Renal cortical epithelial cell (primary cell): ENCODE measurements at regions not wholly inside any gene's neighbourhood (a gene's known extent, or its start where the extent isn't known, plus 50 kb on each side); places are given as distances from the start of the nearest gene placed in this dataset.
A peak's percentile ranks its signal among the peaks of the same experiment; 100 is the strongest.

Experiments
- DNase-seq: peaks from one replicate; pipeline ENCODE4 v3.0.0-alpha.2; 2011; ENCODE audit warnings: low read depth

DNA sequence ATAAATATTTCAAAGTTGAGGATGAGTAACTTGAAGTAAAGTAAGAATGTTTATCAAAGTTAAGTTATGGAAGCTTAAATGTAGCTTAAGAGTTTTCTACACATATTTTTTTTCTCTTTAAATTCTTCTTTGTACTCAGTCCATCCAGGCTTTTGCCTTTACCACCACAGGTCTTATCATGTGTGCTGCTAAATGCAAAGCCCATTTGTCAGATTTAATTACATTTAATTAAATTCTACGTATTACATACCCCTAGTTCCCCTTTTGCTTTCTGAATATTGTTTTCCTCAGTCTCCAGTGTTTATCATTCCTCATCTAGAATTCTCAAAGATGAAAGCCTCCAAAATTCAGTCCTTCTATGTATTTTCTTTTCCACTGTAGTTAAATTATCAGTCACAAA lies 1841.9 kb downstream of the EFNA5 start:
- DNase-seq: no peak

DNA sequence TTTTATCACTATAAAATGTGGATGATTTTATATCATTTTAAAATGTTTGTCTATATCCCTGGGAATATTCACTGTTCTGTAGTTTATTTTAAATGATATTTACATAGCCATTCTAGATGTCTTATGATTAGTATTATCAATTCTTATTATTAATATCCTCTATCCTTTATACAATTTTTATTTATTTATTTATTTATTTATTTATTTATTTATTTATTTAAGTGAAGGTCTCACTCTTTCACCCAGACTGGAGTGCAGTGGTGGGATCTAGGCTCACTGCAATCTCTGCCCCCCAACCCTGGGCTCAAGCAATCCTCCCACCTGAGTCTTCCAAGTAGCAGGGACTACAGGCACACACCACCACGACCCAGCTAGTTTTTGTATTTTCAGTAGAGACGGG lies 1848.9 kb downstream of the EFNA5 start:
- no peak for DNase-seq

DNA sequence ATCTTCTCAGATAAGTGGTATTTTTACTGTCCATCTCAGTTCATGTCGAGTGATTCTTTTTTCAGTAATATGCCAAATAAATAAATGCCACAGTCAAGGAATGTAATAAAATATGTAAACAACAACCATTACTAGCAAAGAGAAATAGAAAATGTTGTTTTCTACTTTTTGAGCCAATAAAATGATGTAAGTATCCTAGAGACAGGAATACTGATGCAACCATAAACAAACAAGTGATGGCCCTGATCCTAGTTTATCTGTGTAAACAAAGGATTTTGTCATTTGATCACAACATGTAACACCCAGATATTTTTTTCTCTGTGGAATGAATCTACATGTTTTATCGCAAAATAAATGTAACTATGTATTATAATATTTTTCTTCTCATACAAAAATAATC lies 1852.8 kb downstream of the EFNA5 start:
- DNase-seq: no peak

DNA sequence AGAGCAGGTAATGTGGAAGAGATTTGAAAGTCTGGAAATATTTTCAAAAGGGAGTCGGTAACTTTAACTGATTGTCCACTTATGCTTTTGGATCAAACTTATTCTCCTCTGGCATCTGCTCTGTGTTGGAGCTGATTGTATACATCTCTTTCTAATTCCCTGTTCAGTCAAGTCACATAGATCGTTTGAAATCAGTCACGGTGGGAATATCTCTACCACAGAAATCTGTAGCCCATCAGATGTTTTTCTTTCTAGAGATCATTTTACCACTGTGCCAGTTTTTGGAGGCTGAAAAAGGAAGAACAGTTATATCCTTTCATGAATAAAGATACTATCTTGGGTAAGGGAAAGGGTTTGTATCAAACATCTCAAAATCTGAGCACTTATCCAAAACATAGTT lies 1853.3 kb downstream of the EFNA5 start:
- no peak for DNase-seq

DNA sequence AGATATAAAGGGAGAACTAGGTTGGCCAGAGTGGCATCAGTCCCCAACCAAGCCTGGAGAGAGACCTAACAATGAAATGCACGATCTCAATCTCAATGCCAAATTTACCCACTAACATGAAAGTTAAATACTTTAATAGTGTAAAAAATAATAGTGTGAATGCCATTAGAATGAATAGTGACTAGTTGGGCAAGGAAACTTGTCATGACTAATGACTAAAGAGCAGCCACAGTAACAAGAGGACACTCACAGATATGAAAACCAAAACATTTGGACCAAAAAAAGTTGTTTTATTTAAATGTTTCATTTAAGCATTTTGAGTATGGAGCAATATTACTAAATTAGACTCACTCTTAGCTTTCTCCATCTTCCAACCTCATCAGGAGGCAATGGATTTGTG lies 1853.8 kb downstream of the EFNA5 start:
- no peak for DNase-seq

DNA sequence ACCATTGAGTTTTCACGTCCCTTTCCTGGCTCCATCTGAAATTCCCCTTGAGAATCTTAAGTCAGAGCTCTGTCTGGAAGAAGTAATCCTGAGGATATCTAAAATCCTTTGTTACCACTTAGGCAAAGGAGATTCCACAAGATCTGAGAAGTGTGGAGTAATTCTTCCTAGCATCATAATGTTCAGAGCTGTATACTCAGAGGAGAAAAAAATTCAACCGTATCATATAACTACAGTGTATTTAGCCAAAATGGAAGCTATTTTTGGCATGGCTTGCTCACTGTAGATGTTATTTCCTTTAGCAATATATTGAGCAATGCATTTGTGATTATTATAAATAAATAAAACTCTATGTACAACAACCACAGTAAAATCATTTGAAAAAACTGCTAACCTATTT lies 1858.4 kb downstream of the EFNA5 start:
- DNase-seq: no peak

DNA sequence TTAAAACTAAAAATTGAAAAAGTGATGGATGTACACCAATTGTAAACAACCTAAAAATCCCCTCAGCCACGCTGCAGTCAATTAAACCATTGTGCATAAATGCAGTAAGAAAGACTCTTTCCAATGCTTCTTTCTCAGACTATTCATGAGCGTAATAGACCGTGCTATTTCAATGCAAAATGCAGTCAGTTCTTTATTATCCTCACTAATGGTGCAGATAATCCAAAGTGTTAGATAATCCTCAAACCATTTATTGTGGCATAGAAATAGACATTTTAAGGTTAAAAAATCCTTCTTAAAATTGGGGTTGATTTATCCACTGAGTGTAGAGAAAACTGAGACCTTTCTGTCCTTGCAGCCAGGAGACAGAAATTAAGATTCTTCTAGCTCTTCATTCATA lies 1862.8 kb downstream of the EFNA5 start:
- no peak for DNase-seq

DNA sequence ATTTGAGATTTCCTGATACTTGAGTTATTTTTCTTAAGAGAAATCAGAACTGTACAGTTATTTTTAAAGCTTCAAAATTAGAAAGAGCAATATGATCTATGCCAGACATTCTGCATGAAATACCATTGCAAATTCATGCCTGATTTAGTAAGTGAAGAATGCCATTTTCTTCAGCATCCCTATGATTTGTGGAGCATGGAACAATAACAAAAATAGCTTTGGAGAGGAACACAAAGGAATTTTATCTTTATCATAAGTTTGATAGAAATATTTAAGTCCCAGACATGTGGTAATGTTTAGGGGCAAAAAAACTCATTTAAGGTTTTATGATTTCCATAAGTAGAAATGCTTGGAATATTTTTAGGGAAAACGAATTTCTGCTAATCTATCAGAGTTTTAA lies 1863.4 kb downstream of the EFNA5 start:
- no peak for DNase-seq

DNA sequence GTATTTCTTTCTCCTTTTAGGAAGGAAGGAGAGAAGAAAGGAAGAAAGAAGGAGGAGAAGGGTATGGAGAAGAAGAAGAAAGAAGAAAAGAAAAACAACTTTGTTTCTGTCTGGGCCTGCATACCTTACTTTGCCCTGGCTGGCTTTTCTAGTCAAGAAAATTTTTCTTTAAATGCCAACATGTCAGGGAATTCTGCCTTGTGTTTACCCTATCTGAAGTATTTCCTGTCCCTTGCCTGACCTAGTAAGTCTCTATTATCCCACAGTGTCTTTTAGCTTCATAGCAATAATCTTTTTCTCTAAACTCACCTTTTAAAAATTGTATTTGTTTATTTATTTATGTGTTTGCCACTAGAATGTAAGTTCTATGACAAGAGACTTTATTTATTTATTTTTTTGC lies 1864.1 kb downstream of the EFNA5 start:
- DNase-seq: no peak

DNA sequence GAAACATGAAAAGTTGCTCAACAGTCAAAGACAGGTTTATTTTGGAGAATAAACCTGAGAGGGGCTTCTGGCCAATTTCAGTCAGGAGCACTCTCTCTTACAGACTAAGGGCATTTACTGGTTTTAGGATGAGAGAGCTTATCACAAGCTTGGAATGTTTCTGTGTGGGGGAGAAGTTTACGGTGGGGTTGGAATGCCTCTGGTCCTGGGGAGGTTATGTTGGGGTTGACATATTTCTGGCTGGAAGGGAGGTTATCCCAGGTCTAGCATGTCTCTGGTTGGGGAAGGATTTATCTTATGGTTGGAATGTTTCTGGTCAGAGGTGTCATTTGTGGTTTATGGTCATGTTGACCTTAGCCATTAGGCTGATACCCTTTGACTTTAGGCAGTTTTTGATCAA lies 1867.3 kb downstream of the EFNA5 start:
- no peak for DNase-seq

DNA sequence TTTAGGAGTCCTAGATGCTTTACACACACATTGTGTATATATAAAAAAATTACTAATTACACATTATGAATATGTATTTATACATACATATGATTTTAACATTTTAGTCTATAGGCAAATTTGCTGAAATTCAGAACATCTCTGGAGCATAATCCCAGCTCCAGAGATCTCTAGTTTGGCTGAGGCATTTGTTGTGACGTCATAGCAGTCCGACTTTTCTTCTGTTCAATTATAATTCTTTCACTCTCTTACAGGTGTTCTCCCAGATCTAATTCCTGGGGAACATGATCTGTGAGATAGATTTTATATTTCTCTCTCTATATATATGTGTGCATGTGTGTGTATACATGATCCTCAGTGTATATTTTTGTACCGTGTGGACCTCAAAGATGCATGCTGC lies 1876.2 kb downstream of the EFNA5 start:
- DNase-seq: no peak

DNA sequence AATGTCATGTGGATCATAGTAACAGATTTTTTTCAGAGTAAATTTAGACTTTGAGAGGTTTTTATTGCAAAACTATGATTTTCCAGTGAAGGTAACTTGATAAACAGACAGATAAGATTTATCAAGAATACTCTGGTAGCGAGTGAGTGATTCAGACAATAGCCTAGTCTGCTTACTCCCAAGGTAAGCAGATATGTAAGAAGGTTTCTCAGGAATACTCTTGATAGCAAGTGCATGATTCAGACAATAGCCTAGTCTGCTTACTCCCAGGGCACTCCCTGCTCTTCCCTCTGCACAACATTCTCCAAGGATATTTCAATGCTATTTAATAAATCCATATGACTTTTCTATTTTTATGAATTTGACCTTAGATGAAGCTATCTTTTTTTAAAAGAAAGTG lies 1881.5 kb downstream of the EFNA5 start:
- DNase-seq: peak; percentile 0

DNA sequence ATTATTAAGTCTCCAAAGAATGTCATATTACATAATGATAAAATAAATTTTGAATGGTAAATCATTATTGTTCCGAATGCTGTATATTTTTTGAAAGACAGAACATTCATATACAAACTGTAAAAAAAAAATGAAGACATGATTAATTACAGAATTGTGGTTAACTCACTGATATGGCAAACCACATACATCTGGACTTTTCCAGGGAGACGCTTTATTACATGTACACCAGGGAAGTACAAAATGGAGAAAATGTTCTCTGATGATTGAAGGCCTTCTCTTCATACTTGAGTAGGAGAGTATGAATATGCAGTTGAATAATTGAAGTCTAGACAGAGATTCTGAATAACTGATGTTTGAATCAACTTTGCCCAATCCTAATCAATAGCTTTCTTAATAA lies 1886.9 kb downstream of the EFNA5 start:
- DNase-seq: no peak

DNA sequence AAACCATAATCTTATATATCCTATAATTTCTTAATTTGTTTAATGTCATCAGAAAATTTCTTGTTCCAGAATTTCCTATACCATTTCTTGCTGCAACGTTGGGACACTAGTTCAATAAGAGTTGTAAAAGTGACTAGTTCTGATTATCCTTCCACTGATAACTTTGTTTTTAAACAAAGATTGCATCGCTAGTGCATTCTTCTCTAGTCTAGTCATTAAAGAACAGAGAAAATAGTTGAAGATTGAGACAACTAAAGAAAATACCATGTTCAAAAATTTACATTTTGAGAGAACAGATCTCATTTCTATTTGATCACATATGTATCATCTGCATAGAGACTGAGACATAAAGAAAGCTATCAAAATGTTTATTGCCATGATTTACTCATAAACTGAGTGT lies 1888.2 kb downstream of the EFNA5 start:
- no peak for DNase-seq

DNA sequence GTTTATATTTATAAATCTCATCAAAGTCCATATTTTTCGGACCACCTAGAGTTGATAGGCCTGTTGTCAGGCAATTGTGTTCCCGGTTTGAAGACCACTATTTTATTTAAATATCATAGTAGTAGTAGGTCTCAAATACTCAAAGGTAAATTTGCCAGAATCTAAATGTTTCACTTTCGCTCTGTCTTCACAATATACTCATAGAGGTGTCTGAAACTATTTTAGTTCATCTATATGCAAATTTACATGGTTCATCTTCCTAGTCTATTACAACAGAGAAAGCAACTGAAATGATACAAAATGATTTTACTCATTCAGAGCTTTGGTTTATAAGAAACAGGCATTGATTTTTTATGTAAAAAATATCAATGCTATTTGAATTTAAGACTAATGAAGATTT lies 1897.5 kb downstream of the EFNA5 start:
- no peak for DNase-seq

DNA sequence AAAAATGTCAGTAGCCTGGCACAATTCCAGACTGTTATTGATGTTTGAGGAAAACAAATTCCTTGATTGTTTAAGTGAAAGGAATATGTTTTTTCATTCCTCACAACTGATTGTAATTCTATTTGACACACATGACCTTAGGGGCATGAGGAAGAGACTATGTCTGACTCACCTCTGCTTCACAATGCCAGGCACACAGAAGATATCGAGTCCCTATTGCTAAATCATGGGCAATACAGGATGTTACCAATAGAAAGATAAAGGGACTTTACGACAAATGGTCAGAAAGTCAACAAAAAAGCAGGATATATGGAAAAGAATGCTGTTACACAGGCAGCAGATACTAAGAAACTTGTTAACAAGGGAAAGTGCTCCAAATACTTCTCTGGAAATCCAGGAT lies 1903.5 kb downstream of the EFNA5 start:
- DNase-seq: no peak

DNA sequence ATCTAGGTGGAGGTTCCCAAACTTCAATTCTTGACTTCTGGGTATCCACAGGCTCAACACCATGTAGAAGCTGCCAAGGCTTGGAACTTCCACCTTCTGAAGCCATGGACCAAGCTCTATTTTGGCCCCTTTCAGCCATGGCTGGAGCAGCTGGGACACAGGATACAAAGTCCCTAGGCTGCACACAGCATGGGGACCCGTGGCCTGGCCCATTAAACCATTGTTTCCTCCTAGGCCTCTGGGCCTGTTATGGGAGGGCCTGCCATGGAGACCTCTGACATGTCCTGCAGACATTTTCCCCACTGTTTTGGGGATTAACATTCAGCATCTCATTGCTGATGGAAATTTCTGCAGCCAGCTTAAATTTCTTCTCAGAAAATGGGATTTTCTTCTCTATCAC lies 1908.0 kb downstream of the EFNA5 start:
- DNase-seq: no peak

DNA sequence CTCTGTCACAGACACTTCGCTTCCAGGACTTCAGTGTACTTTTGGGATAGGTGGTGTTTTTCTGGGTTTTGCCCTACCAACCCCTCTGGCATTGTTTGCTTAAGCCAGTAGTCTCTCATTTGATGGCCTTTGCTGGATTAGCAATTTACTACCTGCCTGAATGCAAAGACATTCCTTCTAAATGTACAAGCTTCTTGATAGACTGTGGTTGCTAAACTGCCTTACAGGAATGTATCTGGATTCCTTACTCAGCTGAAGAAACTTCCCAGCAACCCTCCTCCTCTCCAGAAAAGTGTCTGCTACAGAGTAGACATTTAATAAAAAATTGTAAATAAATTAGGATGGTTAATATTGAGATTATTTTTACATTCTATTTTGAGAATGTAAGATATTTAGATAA lies 1916.7 kb downstream of the EFNA5 start:
- peak; percentile 83 for DNase-seq

DNA sequence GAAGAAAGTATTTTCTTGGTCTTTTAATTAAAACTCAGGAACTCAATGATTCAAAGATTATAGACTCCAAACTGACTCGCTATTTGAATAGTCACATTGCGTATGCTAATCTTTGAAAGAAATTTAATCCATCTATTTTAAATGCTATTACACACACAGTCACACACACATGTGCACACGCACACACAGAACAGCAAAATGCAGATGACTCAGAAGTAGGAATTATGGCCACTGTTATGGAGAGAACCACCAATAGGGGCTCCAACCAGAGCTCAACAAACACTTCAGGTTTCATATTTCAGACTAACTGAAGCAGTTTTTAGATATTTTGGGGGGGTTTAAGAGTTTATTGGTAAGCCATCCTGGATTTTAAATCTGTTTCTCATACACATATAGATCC lies 1917.9 kb downstream of the EFNA5 start:
- no peak for DNase-seq

DNA sequence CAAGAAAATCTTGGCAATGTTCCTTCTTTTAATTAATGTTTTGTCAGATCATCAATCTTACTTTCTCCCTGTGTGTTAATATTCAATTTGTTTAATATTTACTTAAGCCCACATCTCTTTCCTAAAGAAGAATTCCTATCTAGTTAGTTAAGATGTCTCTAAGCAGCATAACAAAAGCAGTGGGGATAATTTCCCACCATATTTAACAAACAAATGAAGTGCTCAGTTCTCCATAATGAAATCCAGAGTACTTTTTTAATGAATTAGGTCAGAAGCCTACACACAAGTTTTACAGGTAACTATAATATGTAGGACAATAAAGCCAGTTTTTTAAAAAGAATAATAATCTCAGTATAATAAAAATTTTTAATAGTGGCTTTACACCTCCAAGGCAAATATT lies 1918.8 kb downstream of the EFNA5 start:
- DNase-seq: peak; percentile 45

DNA sequence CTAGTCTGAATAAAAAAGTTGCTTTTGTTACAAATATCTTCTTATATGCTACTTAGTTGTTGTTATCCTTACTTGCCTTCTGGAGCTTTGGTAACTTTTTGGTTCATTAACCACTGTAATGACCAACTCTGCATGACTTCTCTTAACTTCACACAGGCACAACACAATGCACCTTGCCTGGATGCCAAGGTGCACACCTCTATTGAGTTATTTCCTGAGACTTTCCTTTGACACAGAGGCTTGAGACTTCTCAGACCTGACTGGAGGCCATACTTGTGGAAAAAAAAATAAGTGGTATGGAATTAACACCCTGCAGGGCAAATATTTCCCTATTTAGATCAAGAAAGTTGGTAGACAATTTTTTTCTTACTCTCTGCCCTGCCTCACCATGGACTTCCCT lies 1925.6 kb downstream of the EFNA5 start:
- peak; percentile 84 for DNase-seq

DNA sequence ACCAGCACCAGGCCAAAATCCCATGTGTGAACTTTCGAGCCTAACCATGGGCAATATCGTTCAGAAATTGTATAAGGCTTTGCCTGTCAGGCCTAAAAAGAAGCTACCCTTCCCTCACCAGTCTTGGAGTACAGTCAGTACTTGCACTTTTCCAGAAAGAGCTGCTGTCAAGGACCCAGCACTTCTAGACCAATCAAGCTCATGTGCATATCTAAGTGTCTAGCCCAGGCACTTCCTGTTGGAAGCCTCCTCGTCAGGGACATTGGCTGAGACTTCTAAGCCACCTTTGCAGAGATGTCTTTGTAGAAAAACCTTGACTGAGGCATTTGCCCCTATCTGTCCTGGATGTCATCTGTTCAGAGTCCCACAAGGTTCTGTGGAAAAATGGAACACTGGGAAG lies 1930.5 kb downstream of the EFNA5 start:
- no peak for DNase-seq

DNA sequence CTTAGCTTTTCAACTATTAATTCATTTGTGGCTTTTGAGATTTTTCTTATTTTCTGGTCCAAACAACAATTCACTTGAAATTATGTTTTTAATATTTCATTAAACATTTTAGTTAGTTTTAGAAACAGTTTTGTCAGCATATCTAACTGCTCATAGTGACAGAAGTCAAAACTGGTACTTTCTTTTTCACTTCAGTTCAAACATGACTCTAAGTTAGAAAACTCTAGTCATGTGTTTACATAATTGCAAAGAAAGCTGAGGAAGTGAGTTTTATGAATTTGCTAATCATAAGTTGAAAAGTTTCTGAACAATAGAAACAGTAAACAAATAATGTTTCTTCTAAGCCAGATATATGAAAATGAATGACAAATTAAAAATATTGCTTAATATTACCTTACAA lies 1931.0 kb downstream of the EFNA5 start:
- no peak for DNase-seq

DNA sequence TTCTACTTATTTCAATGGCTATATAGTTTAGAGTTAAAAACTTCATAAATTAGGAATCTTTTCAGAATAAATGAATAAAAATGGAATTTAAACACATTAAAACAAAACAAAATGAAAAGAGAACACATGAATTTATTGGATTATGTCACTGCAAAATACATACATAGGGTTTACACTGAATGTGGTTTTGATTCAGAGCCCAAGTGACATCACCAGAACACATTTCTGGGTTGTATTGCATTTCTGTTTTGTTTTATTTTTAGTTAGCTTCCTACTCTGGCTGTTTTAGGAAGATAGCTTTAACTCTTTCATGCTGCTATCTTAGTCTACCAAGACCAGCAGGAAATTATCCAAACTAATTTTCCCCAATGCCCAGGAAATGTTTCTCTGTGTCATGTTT lies 1935.0 kb downstream of the EFNA5 start:
- no peak for DNase-seq

DNA sequence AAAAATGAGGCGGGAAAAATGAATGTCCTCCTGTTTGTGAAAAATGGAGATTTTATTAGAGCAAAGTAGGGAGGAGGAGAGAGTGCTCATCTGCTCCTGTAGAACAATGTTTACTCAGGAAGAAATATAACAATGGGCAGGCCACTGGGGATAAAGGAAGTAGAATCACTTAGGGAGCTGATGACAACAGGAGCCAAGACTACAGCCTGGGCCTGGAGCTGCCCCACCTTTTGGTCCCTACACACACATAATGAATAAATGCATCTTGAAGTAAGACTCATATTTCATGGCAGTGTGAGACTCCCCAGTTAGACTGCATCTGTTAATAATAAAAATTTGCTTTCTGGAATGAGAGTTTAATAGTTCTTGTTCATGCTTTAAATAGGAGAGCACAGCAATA lies 1939.8 kb downstream of the EFNA5 start:
- DNase-seq: no peak
